KMS-11 (cell line): ENCODE measurements at regions not wholly inside any gene's neighbourhood (a gene's known extent, or its start where the extent isn't known, plus 50 kb on each side); places are given as distances from the start of the nearest gene placed in this dataset.
"Not testable (repeated sequence)": the region's sequence is repeated elsewhere in the genome, so short reads cannot be mapped to it uniquely, and the experiment has no call there.

ENCODE experiments used
- H2AFZ ChIP-seq: fragments of 200-600 bp; sonication (generic); 2 replicates; pipeline ENCODE4 v1.6.1; 2016; ENCODE audit warnings: antibody characterized with exemption, mixed run types, low read depth
- H3K27ac ChIP-seq: fragments of 200-600 bp; sonication (generic); 2 replicates; pipeline ENCODE4 v1.6.1; 2016; ENCODE audit warnings: mild to moderate bottlenecking, mixed run types
- H3K27me3 ChIP-seq: fragments of 200-600 bp; sonication (generic); 2 replicates; pipeline ENCODE4 v1.6.1; 2017; ENCODE audit warnings: mild to moderate bottlenecking, low read depth, mixed run types, moderate library complexity; ENCODE audit not compliant: insufficient read depth
- H3K36me3 ChIP-seq: fragments of 200-600 bp; sonication (generic); 2 replicates; pipeline ENCODE4 v1.6.1; 2017; ENCODE audit warnings: mild to moderate bottlenecking, mixed run types; ENCODE audit not compliant: insufficient read depth
- H3K4me1 ChIP-seq: fragments of 200-600 bp; sonication (generic); 2 replicates; pipeline ENCODE4 v1.6.1; 2016; ENCODE audit warnings: mild to moderate bottlenecking, low read depth, mixed run types; ENCODE audit not compliant: poor library complexity, severe bottlenecking
- H3K4me2 ChIP-seq: fragments of 200-600 bp; sonication (generic); 2 replicates; pipeline ENCODE4 v1.7.0; 2016; ENCODE audit warnings: mild to moderate bottlenecking, mixed run types
- H3K4me3 ChIP-seq: fragments of 200-600 bp; sonication (generic); IDR thresholded peaks from 2 replicates; pipeline ENCODE4 v1.6.1; 2017; ENCODE audit warnings: low read depth, low read length, mixed read lengths; ENCODE audit not compliant: insufficient read depth
- H3K79me2 ChIP-seq: fragments of 200-600 bp; sonication (generic); 2 replicates; pipeline ENCODE4 v1.6.1; 2016; ENCODE audit warnings: low read depth, mixed run types; ENCODE audit not compliant: insufficient read depth
- H3K9ac ChIP-seq: fragments of 200-600 bp; sonication (generic); 2 replicates; pipeline ENCODE4 v1.6.1; 2016; ENCODE audit warnings: mild to moderate bottlenecking, mixed run types
- H4K20me1 ChIP-seq: fragments of 200-600 bp; sonication (generic); 2 replicates; pipeline ENCODE4 v1.6.1; 2016; ENCODE audit warnings: mild to moderate bottlenecking, mixed run types; ENCODE audit not compliant: insufficient read depth
- CTCF ChIP-seq: fragments of 200-600 bp; sonication (generic); conservative IDR thresholded peaks from 2 replicates; pipeline ENCODE4 v1.6.1; 2017; ENCODE audit warnings: low read depth, mild to moderate bottlenecking, antibody characterized with exemption, low read length, moderate library complexity, mixed read lengths

- H3K9ac ChIP-seq: no peak overlapping the region
- no peak overlapping the region for H3K27ac ChIP-seq
- H3K4me2 ChIP-seq: no peak overlapping the region
- H2AFZ ChIP-seq: no peak overlapping the region
- no peaks in the 10 kb centered on the region for H3K36me3 ChIP-seq
- no peaks in the 10 kb centered on the region for H3K27me3 ChIP-seq
- H3K79me2 ChIP-seq: no peaks in the 10 kb centered on the region
- no peak for TF ChIP-seq CTCF
- H3K4me1 ChIP-seq: no peaks in the 10 kb centered on the region
- H4K20me1 ChIP-seq: no peaks in the 10 kb centered on the region
- H3K4me3 ChIP-seq: no peak overlapping the region
These were observed 452.5 kb upstream of the CHAC2 start for GRCh38 chr2:53315149-53315548.

- no peak overlapping the region for H3K27ac ChIP-seq
- no peak for TF ChIP-seq CTCF
- no peaks in the 10 kb centered on the region for H3K79me2 ChIP-seq
- H3K4me3 ChIP-seq: no peak overlapping the region
- no peaks in the 10 kb centered on the region for H4K20me1 ChIP-seq
- no peaks in the 10 kb centered on the region for H3K4me1 ChIP-seq
- no peaks in the 10 kb centered on the region for H3K36me3 ChIP-seq
- no peak overlapping the region for H3K9ac ChIP-seq
- no peaks in the 10 kb centered on the region for H3K27me3 ChIP-seq
- H3K4me2 ChIP-seq: no peak overlapping the region
- no peak overlapping the region for H2AFZ ChIP-seq
These were observed 452.9 kb upstream of the CHAC2 start for GRCh38 chr2:53314718-53315117.

- not testable (repeated sequence) for H3K4me3 ChIP-seq, H3K4me2 ChIP-seq, H3K9ac ChIP-seq, H2AFZ ChIP-seq, H3K27me3 ChIP-seq, H3K27ac ChIP-seq, H4K20me1 ChIP-seq, H3K4me1 ChIP-seq, H3K36me3 ChIP-seq, H3K79me2 ChIP-seq
These were observed 454.0 kb upstream of the CHAC2 start for GRCh38 chr2:53313644-53314043.

- no peak overlapping the region for H3K4me3 ChIP-seq
- H4K20me1 ChIP-seq: no peaks in the 10 kb centered on the region
- H3K27ac ChIP-seq: no peak overlapping the region
- H3K4me1 ChIP-seq: no peaks in the 10 kb centered on the region
- no peak overlapping the region for H3K9ac ChIP-seq
- H2AFZ ChIP-seq: no peak overlapping the region
- no peaks in the 10 kb centered on the region for H3K36me3 ChIP-seq
- H3K79me2 ChIP-seq: no peaks in the 10 kb centered on the region
- TF ChIP-seq CTCF: no peak
- no peak overlapping the region for H3K4me2 ChIP-seq
- no peaks in the 10 kb centered on the region for H3K27me3 ChIP-seq
These were observed 454.9 kb upstream of the CHAC2 start for GRCh38 chr2:53312721-53313120.

- no peak for TF ChIP-seq CTCF
- no peaks in the 10 kb centered on the region for H3K4me1 ChIP-seq
- H3K79me2 ChIP-seq: no peaks in the 10 kb centered on the region
- no peaks in the 10 kb centered on the region for H3K36me3 ChIP-seq
- H2AFZ ChIP-seq: no peak overlapping the region
- no peaks in the 10 kb centered on the region for H4K20me1 ChIP-seq
- no peak overlapping the region for H3K4me2 ChIP-seq
- no peak overlapping the region for H3K27ac ChIP-seq
- H3K27me3 ChIP-seq: no peaks in the 10 kb centered on the region
- H3K9ac ChIP-seq: no peak overlapping the region
- no peak overlapping the region for H3K4me3 ChIP-seq
These were observed 455.4 kb upstream of the CHAC2 start for GRCh38 chr2:53312181-53312580.
